Adipocyte (in vitro differentiated cells): ENCODE measurements at regions not wholly inside any gene's neighbourhood (a gene's known extent, or its start where the extent isn't known, plus 50 kb on each side); places are given as distances from the start of the nearest gene placed in this dataset.

Source experiments
- DNase-seq: peaks from one replicate; pipeline ENCODE4 v3.0.0-alpha.2; 2015; ENCODE audit warnings: low read depth
- H3K27me3 ChIP-seq: replicated peaks from 2 replicates; pipeline ENCODE4 v1.7.0; 2013; ENCODE audit warnings: mild to moderate bottlenecking, low read length, moderate library complexity; ENCODE audit not compliant: control insufficient read depth, insufficient read depth
- H3K36me3 ChIP-seq: 2 replicates; pipeline ENCODE4 v1.7.0; 2013; ENCODE audit warnings: low read length, mild to moderate bottlenecking, moderate library complexity; ENCODE audit not compliant: control insufficient read depth, insufficient read depth, severe bottlenecking
- H3K4me1 ChIP-seq: 2 replicates; pipeline ENCODE4 v1.7.0; 2013; ENCODE audit warnings: mild to moderate bottlenecking, low read length, moderate library complexity; ENCODE audit not compliant: control insufficient read depth, insufficient read depth
- H3K4me3 ChIP-seq: 2 replicates; pipeline ENCODE4 v1.7.0; 2013; ENCODE audit warnings: mild to moderate bottlenecking, low read length, moderate library complexity
- H3K9ac ChIP-seq: 2 replicates; pipeline ENCODE4 v1.7.0; 2013; ENCODE audit warnings: mild to moderate bottlenecking, low read length, moderate library complexity
- H3K9me3 ChIP-seq: 2 replicates; pipeline ENCODE4 v1.7.0; 2013; ENCODE audit warnings: mild to moderate bottlenecking, low read length, moderate library complexity; ENCODE audit not compliant: control insufficient read depth

DNA sequence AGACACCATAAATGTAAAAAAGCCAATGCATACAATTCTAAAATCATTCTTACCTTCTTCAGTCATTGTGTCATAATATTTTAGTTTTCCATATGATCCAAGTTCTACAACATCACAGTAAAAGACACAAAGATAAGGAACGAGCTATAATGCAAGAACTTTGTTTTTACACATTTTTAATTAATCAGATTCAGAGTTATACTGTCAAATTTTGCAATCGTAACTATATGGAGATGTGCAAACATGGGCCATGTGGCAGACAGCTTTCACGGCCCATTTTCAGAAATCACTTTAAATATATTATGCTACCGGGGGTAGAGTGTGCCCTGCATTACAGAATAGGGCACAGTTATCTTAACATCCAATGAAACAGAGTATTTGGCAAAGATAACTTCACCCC is 188.4 kb downstream of the ACER2 start:
- H3K4me1 ChIP-seq = no peaks in the 10 kb centered on the region
- no peak for DNase-seq
- H3K36me3 ChIP-seq = no peaks in the 10 kb centered on the region
- H3K9ac ChIP-seq = no peak overlapping the region
- H3K4me3 ChIP-seq = no peak overlapping the region
- H3K27me3 ChIP-seq = peaks cover 9% of the 10 kb centered on the region
- no peaks in the 10 kb centered on the region for H3K9me3 ChIP-seq

DNA sequence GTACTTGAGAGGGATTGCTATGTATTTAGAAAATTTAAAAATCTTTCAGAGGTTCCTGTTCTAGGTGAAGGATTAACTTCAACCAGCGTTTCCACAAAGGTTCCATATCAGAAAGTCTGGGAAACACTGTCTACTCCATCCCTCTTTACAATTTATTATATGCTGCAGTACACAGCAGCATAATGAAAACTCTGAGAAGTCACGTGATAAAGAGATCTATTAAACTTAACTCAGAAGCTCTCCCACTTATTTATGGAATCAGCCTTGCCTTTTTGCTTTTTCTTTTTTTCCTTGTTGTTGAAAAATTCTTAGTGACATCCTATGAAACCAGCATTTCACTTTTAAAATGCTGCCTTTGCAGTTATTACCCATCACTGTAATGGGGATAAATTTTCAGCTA is 186.2 kb downstream of the ACER2 start:
- H3K36me3 ChIP-seq = no peaks in the 10 kb centered on the region
- H3K4me1 ChIP-seq = no peaks in the 10 kb centered on the region
- peaks cover 9% of the 10 kb centered on the region for H3K27me3 ChIP-seq
- no peaks in the 10 kb centered on the region for H3K9me3 ChIP-seq
- H3K9ac ChIP-seq = no peak overlapping the region
- H3K4me3 ChIP-seq = no peak overlapping the region
- DNase-seq = no peak

DNA sequence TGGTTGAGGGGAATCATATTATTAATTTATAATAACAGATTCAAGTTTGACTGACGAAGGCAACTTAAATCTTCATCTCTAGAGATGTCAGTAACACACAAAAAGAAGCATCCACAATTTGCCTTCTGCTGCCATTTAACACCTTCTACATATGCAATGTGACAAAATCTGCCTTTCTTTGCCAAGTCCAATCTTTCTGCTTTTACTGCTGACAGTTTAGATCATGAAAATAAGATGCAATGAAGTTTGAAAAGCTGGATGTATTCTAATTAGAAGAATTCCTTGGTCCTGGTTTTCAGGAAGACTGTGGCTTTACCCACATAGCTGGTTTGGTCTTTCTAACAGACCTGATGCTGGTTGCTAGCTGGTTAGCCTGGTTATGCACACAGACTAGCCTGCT is 178.9 kb downstream of the ACER2 start:
- Histone ChIP-seq H3K4me1 (no peaks in the 10 kb centered on the region), H3K4me3 (no peak overlapping the region), H3K9me3 (peaks cover 16% of the 10 kb centered on the region), H3K27me3 (no peaks in the 10 kb centered on the region), H3K36me3 (no peaks in the 10 kb centered on the region), H3K9ac (no peak overlapping the region)
- no peak for DNase-seq

DNA sequence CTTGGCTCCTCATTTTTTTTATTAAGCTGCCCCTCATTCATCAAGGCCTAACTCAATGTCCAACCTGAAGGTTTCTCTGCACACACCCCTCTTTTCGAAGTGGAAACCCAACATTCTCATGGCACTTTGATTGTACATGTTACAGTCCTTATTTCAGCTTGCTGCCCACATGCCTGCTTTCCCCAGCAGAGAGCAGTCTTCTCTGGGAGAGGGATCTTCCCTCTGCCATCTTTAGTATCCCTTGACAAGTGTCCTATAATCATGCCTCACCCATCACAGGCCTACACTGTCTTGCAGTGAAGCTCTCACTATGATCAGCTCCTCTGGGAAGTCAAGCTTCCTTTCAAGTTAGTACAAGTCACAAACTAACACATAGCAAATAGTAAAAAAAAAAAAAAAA is 175.1 kb downstream of the ACER2 start:
- Histone ChIP-seq H3K36me3 (no peaks in the 10 kb centered on the region), H3K27me3 (peaks cover 17% of the 10 kb centered on the region)
- DNase-seq = no peak

DNA sequence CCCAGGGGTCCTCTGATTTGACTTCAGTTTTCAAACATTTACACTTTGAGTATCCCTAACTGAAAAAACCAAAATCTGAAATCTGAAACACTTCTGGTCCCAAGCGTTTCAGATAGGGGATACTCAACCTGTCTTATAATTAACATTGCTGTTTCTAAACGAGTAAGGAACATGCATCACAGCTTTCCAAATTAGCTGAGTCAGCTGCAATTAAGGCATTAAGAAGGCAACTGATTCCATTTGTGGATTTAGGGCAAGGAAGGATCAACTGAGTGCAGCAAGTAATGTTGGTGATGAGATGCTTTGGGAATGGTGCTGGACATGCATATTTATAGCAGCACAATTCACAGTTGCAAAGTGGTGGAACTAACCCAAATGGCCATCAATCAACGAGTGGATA is 168.6 kb downstream of the ACER2 start:
- Histone ChIP-seq H3K4me3 (no peak overlapping the region), H3K9ac (no peak overlapping the region), H3K27me3 (peaks cover 23% of the 10 kb centered on the region), H3K9me3 (no peaks in the 10 kb centered on the region), H3K36me3 (no peaks in the 10 kb centered on the region), H3K4me1 (no peaks in the 10 kb centered on the region)
- DNase-seq = no peak

More for the DNA sequence above, 175.1 kb downstream of the ACER2 start:
- Histone ChIP-seq H3K9me3 (peaks cover 16% of the 10 kb centered on the region), H3K9ac (no peak overlapping the region), H3K4me1 (no peaks in the 10 kb centered on the region), H3K4me3 (no peak overlapping the region)

DNA sequence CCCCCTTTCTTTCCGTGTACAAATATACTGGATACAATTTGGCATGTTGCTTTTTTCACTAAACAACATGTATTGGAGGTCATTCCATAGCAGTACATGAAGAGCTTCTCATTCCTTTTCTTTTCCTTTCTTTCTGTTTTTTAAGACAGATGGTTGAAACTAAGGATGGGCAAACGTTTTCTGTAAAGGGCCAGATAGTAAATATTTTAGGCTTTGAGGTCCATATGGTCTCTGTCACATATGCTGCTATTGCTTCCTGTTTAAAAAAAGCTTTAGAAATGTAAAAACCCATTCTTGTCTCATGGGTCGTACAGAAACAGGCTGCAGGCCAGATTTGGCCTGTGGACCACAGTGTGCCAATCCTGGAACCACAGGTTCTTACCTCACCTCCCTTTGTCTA is 160.1 kb downstream of the ACER2 start:
- no peak for DNase-seq
- H3K4me3 ChIP-seq = no peak overlapping the region
- H3K36me3 ChIP-seq = no peaks in the 10 kb centered on the region
- H3K9me3 ChIP-seq = no peaks in the 10 kb centered on the region
- H3K27me3 ChIP-seq = no peaks in the 10 kb centered on the region
- H3K9ac ChIP-seq = no peak overlapping the region
- H3K4me1 ChIP-seq = no peaks in the 10 kb centered on the region

DNA sequence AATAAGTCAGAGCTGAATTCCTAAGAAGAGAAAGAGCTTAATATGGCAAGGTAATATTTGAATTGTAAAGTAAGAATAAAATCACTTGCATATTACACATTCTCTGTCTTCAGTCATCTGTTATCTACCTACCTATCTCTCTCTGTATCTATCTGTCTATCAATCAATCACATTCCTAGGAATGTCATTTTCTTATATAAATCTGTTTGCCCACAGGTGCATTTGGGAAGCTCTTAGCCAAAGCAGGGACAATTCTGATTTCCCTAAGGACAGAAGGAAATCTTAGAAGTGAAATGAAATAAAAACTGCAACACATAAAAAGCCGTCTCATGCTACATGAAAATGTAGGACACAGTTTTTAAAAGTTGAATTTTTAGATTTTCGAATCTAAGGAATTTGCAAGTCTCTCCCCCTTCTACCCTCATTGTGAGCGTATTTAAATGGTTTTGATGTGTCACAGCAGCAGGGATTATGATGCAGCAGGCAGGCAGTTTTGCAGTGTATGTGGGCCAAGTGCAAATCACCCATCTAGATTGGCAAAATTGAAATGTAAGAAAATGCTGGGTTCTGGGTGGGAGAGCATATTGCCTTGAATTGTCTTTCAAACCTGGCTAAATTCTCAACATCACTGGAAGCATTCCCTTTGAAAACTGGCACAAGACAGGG is 155.7 kb downstream of the ACER2 start:
- no peaks in the 10 kb centered on the region for H3K4me1 ChIP-seq
- no peak overlapping the region for H3K4me3 ChIP-seq
- no peak for DNase-seq
- no peak overlapping the region for H3K9ac ChIP-seq
- H3K9me3 ChIP-seq = no peaks in the 10 kb centered on the region
- no peaks in the 10 kb centered on the region for H3K27me3 ChIP-seq
- H3K36me3 ChIP-seq = no peaks in the 10 kb centered on the region

DNA sequence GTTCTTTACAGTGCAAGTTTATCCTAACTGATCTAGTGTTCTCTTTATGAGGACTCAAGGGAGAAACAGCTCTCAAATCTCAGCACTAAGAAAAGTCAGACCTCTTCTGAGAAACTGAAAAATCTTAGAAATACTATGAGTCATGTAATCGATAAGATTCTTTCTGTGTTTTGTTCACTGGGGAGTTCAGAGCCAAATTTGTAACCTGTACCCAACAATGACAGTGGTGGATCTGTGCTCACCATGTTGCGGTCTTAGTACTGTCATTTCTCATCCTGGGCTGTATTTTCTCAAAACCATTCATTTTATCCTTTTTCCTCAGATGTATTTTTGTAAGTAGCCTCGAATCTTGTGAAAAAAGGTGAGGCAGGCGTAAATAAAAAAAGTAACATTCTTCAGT is 146.4 kb downstream of the ACER2 start:
- no peaks in the 10 kb centered on the region for H3K9me3 ChIP-seq
- H3K4me1 ChIP-seq = no peaks in the 10 kb centered on the region
- H3K9ac ChIP-seq = no peak overlapping the region
- H3K27me3 ChIP-seq = peaks cover 2% of the 10 kb centered on the region
- no peak for DNase-seq
- H3K36me3 ChIP-seq = no peaks in the 10 kb centered on the region
- no peak overlapping the region for H3K4me3 ChIP-seq

DNA sequence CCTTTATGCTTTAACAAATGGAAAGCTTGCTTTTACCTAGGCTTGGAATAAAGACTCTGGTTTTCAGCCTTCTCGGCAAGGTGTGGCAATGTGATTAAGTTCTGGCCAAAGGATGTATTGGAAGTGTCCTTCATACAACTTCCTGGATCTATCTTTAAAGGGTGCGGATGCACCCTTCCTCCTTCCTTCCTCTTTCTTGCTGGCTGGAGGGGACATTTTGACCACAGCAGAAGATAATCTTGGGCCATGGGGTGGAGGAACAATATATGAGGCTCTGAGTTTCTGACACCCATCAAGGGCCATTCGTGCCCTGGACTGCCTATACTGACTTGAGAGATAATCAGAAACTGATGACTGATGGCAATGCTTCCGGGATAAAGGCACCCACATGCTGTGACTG is 145.7 kb downstream of the ACER2 start:
- H3K36me3 ChIP-seq = no peaks in the 10 kb centered on the region
- no peaks in the 10 kb centered on the region for H3K4me1 ChIP-seq
- no peak for DNase-seq
- H3K9ac ChIP-seq = no peak overlapping the region
- H3K4me3 ChIP-seq = no peak overlapping the region
- H3K27me3 ChIP-seq = peaks cover 2% of the 10 kb centered on the region
- H3K9me3 ChIP-seq = peaks cover 3% of the 10 kb centered on the region

DNA sequence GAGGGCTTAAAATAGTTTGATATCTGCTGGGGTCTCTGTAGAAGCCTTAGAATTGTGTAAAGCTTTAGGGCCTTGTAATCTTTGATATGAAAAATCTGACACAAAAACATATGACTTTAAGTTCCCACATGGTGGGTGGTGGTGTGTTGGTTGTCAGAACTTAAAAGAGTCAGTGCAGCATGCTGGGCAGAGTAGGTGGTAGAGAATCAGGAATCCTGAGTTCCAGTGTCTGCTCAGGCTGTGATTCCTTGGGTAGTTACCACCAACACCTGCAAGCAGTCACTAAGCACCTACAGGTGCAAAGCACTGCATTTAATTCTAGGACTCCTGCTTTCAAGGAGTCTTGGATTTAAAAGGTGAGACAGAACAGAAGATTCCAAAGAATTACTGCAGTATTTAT is 144.6 kb downstream of the ACER2 start:
- H3K9me3 ChIP-seq = peaks cover 7% of the 10 kb centered on the region
- no peak for DNase-seq
- H3K4me3 ChIP-seq = no peak overlapping the region
- no peaks in the 10 kb centered on the region for H3K36me3 ChIP-seq
- peaks cover 2% of the 10 kb centered on the region for H3K27me3 ChIP-seq
- H3K9ac ChIP-seq = no peak overlapping the region
- H3K4me1 ChIP-seq = no peaks in the 10 kb centered on the region

DNA sequence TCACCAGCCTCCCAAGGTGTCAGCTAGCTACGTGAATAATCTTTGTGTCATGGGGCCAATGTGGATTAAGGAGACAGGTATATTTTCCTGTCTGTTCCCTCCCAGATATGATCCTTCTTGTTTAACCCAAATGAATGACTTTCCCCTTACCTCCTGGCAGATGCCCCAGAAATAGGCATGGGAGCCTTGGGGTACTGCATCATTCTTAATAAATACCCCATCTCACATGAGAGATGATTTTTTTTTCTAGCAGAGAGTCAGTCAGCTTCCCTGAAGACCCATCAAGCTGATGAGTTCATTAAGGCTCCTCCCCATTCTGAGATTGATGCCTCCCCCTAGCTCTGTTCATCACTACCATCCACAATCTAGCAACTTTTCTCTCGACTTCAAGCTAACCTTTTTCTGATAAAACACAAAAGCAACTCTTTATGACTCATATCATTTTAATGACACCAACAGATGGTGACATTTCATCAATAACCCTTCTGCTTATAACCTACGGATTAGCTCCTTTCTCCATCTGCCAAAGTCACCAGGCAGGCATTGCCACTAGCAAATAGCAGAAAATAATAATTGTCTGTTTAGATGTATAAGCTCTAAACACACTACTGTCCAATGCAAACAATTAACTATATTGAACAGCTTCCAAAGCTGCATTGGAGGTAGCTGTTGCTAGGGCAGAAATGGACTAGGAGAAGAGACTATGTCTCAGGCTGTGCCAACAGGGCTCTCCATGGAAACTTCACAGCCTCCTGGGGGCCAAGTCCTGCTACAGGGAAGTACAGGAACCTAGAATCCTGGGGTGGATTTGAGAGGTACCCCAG is 143.7 kb downstream of the ACER2 start:
- Histone ChIP-seq H3K36me3 (no peaks in the 10 kb centered on the region), H3K9ac (no peak overlapping the region), H3K4me3 (no peak overlapping the region), H3K27me3 (peaks cover 2% of the 10 kb centered on the region), H3K9me3 (peaks cover 7% of the 10 kb centered on the region), H3K4me1 (no peaks in the 10 kb centered on the region)
- DNase-seq = no peak
